Activated CD8-positive, alpha-beta T cell treated with anti-CD3 and anti-CD28 coated beads for 36 hours (primary cell): ENCODE measurements at regions not wholly inside any gene's neighbourhood (a gene's known extent, or its start where the extent isn't known, plus 50 kb on each side); places are given as distances from the start of the nearest gene placed in this dataset.

Source experiments
- ATAC-seq: fragments of 200-7000 bp; cut with Tn5 transposase; one replicate; pipeline ENCODE4 v1.10.0; 2021; ENCODE audit warnings: mild to moderate bottlenecking, moderate library complexity
- CTCF ChIA-PET: fragments of 350-600 bp; sonication (Branson Sonifier 250); formaldehyde crosslinking; loops from one replicate; lab custom pipeline; 2021; ENCODE audit warnings: antibody characterized with exemption; lab: Charles Lee
- POLR2A ChIA-PET: fragments of 350-600 bp; sonication (Branson Sonifier 250); formaldehyde crosslinking; loops from one replicate; lab custom pipeline; 2021; ENCODE audit warnings: antibody characterized with exemption; lab: Charles Lee
- DNase-seq: peaks from one replicate; pipeline ENCODE4 v3.0.0-alpha.2; 2020
- H3K27ac Mint-ChIP-seq: one replicate; pipeline ENCODE4 v1.8.0; 2021; ENCODE audit warnings: mild to moderate bottlenecking, mixed read lengths
- H3K27me3 Mint-ChIP-seq: one replicate; pipeline ENCODE4 v1.8.0; 2021; ENCODE audit warnings: mixed read lengths
- H3K36me3 Mint-ChIP-seq: one replicate; pipeline ENCODE4 v1.8.0; 2021; ENCODE audit warnings: low read depth, mixed read lengths
- H3K4me1 Mint-ChIP-seq: one replicate; pipeline ENCODE4 v1.8.0; 2021; ENCODE audit warnings: low read depth, mixed read lengths
- H3K4me3 Mint-ChIP-seq: one replicate; pipeline ENCODE4 v1.8.0; 2021; ENCODE audit warnings: mild to moderate bottlenecking, moderate library complexity, mixed read lengths
- H3K9me3 Mint-ChIP-seq: one replicate; pipeline ENCODE4 v1.8.0; 2021; ENCODE audit warnings: mixed read lengths
- CTCF ChIP-seq: fragments of 200-600 bp; IDR thresholded peaks from one replicate; pipeline ENCODE4 v1.8.0; 2022; ENCODE audit warnings: antibody characterized with exemption, mild to moderate bottlenecking
- intact Hi-C: fragments of 100-400 bp; cut with micrococcal nuclease; formaldehyde crosslinking; loops from one replicate; pipeline ENCODE4 v1.10.0; 2022

- H3K4me1 Mint-ChIP-seq, result no peaks in the 10 kb centered on the region
These were observed 270.0 kb downstream of the ZWINT start for GRCh38 chr10:56090914-56091540.

GRCh38 chr10:56085406-56086122 lies 275.5 kb downstream of the ZWINT start:
- Mint-ChIP-seq H3K27ac (no peak overlapping the region), H3K9me3 (peaks cover 24% of the 10 kb centered on the region), H3K4me3 (no peak overlapping the region), H3K4me1 (no peaks in the 10 kb centered on the region), H3K36me3 (no peaks in the 10 kb centered on the region), H3K27me3 (no peaks in the 10 kb centered on the region)
- ChIA-PET POLR2A (no interaction called here), CTCF (no interaction called here)
- DNase-seq (no peak), ATAC-seq (no peak)
- no peak for TF ChIP-seq CTCF
- intact Hi-C loops, result no loop called here

More at GRCh38 chr10:56090914-56091540, 270.0 kb downstream of the ZWINT start:
- ChIA-PET POLR2A (no interaction called here), CTCF (no interaction called here)
- ATAC-seq, result no peak
- TF ChIP-seq CTCF, result no peak
- Mint-ChIP-seq H3K9me3 (peaks cover 17% of the 10 kb centered on the region), H3K27ac (no peak overlapping the region), H3K36me3 (no peaks in the 10 kb centered on the region), H3K27me3 (no peaks in the 10 kb centered on the region), H3K4me3 (no peak overlapping the region)
- intact Hi-C loops, result no loop called here
- no peak for DNase-seq

- no peak overlapping the region for H3K27ac Mint-ChIP-seq
- H3K4me1 Mint-ChIP-seq, result no peaks in the 10 kb centered on the region
- ATAC-seq, result no peak
- no peaks in the 10 kb centered on the region for H3K36me3 Mint-ChIP-seq
- CTCF ChIA-PET, result no interaction called here
- no peak for DNase-seq
- intact Hi-C loops, result no loop called here
- peaks cover 23% of the 10 kb centered on the region for H3K9me3 Mint-ChIP-seq
- no peak overlapping the region for H3K4me3 Mint-ChIP-seq
- no peak for TF ChIP-seq CTCF
- no peaks in the 10 kb centered on the region for H3K27me3 Mint-ChIP-seq
- POLR2A ChIA-PET, result no interaction called here
These were observed 278.9 kb downstream of the ZWINT start for GRCh38 chr10:56082169-56082568.

GRCh38 chr10:56068473-56069263 lies 292.4 kb downstream of the ZWINT start:
- Mint-ChIP-seq H3K36me3 (no peaks in the 10 kb centered on the region), H3K27ac (no peak overlapping the region), H3K4me3 (no peak overlapping the region), H3K4me1 (no peaks in the 10 kb centered on the region), H3K9me3 (peaks cover 13% of the 10 kb centered on the region), H3K27me3 (no peaks in the 10 kb centered on the region)
- no peak for DNase-seq
- no peak for ATAC-seq
- CTCF ChIA-PET, result no interaction called here
- intact Hi-C loops, result no loop called here
- POLR2A ChIA-PET, result no interaction called here
- TF ChIP-seq CTCF, result no peak

- no peaks in the 10 kb centered on the region for H3K4me1 Mint-ChIP-seq
- intact Hi-C loops, result no loop called here
- peaks cover 13% of the 10 kb centered on the region for H3K9me3 Mint-ChIP-seq
- no peak for TF ChIP-seq CTCF
- ChIA-PET POLR2A (no interaction called here), CTCF (no interaction called here)
- H3K36me3 Mint-ChIP-seq, result no peaks in the 10 kb centered on the region
- ATAC-seq (no peak), DNase-seq (no peak)
- no peak overlapping the region for H3K27ac Mint-ChIP-seq
- no peak overlapping the region for H3K4me3 Mint-ChIP-seq
- H3K27me3 Mint-ChIP-seq, result no peaks in the 10 kb centered on the region
These were observed 293.0 kb downstream of the ZWINT start for GRCh38 chr10:56068040-56068439.
